Activated T-helper 2 cell treated with anti-CD3 and anti-CD28 coated beads, Interferon-gamma antibody, Interleukin-2, Interleukin-4, amounts not matched to agents 10 μg/mL and 5 μg/mL and 100 μg/mL, durations not matched to agents 14 hours and 24 hours and 36 hours (primary cell): ENCODE measurements at regions not wholly inside any gene's neighbourhood (a gene's known extent, or its start where the extent isn't known, plus 50 kb on each side); places are given as distances from the start of the nearest gene placed in this dataset.

ENCODE experiments used
- DNase-seq: peaks from one replicate; pipeline ENCODE4 v3.0.0; 2021; ENCODE audit warnings: low spot score
- H3K27ac Mint-ChIP-seq: one replicate; pipeline ENCODE4 v1.8.0; 2021; ENCODE audit warnings: mixed read lengths
- H3K27me3 Mint-ChIP-seq: one replicate; pipeline ENCODE4 v1.8.0; 2021; ENCODE audit warnings: low read depth, mixed read lengths
- H3K36me3 Mint-ChIP-seq: one replicate; pipeline ENCODE4 v1.8.0; 2021; ENCODE audit warnings: low read depth, mixed read lengths
- H3K4me1 Mint-ChIP-seq: one replicate; pipeline ENCODE4 v1.8.0; 2021; ENCODE audit warnings: low read depth, mixed read lengths
- H3K4me3 Mint-ChIP-seq: one replicate; pipeline ENCODE4 v1.8.0; 2021; ENCODE audit warnings: low read depth, mild to moderate bottlenecking, moderate library complexity, mixed read lengths
- H3K9me3 Mint-ChIP-seq: one replicate; pipeline ENCODE4 v1.8.0; 2021; ENCODE audit warnings: mixed read lengths
- intact Hi-C: fragments of 100-400 bp; cut with micrococcal nuclease; formaldehyde crosslinking; loops from one replicate; pipeline ENCODE4 v1.15.1; 2023

- H3K36me3 Mint-ChIP-seq = no peaks in the 10 kb centered on the region
- H3K27ac Mint-ChIP-seq = no peak overlapping the region
- no peaks in the 10 kb centered on the region for H3K4me1 Mint-ChIP-seq
- no peaks in the 10 kb centered on the region for H3K9me3 Mint-ChIP-seq
- DNase-seq = no peak
- no peak overlapping the region for H3K4me3 Mint-ChIP-seq
- intact Hi-C loops = no loop called here
- H3K27me3 Mint-ChIP-seq = no peaks in the 10 kb centered on the region
These were observed 188.1 kb upstream of the LINC00305 start for GRCh38 chr18:64337018-64337417.

- peaks cover 9% of the 10 kb centered on the region for H3K9me3 Mint-ChIP-seq
- intact Hi-C loops = no loop called here
- H3K4me3 Mint-ChIP-seq = no peak overlapping the region
- no peak overlapping the region for H3K27ac Mint-ChIP-seq
- no peaks in the 10 kb centered on the region for H3K27me3 Mint-ChIP-seq
- no peaks in the 10 kb centered on the region for H3K4me1 Mint-ChIP-seq
- DNase-seq = no peak
- no peaks in the 10 kb centered on the region for H3K36me3 Mint-ChIP-seq
These were observed 185.9 kb upstream of the LINC00305 start for GRCh38 chr18:64334748-64335147.

DNA sequence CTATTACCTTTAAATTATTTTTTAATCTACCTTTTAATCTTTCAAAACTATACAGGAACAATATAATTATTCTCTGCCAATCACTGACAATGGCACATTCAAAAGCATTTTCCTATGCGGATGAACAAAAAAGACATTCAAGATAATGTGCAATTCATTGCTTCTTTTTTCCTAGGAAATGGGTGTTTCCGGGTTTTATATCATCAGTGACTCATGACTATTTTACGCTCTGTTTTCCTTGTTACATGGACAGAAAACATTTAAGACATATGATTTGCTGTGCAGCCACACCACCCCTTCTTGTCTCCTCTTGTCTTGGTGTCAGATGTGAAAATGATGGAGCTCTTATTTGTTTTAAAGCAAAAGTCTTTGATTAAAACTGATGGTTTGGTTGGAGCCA is 184.7 kb upstream of the LINC00305 start:
- peaks cover 11% of the 10 kb centered on the region for H3K9me3 Mint-ChIP-seq
- intact Hi-C loops = no loop called here
- no peaks in the 10 kb centered on the region for H3K4me1 Mint-ChIP-seq
- H3K27me3 Mint-ChIP-seq = no peaks in the 10 kb centered on the region
- DNase-seq = no peak
- H3K27ac Mint-ChIP-seq = no peak overlapping the region
- no peak overlapping the region for H3K4me3 Mint-ChIP-seq
- no peaks in the 10 kb centered on the region for H3K36me3 Mint-ChIP-seq

DNA sequence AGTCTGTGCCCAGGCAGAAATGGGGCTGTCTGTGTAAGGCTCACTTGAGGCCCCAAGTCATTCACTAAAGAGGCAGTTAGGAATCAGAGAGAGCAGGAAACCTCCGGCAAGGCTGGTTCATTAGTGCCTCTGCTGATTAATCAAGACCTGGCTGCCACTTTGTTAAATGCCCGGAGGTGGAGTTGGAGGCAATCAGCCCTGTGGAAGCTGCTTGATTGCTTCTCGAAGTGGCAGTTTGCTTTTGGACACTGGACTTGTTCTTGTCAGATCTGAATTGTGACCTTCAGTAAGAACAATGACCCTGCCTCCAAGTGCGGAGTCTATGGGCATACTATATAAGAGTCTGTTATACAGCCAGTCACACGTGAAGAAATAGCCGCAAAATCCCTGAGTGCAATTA is 183.9 kb upstream of the LINC00305 start:
- intact Hi-C loops = no loop called here
- Mint-ChIP-seq H3K4me3 (no peak overlapping the region), H3K27me3 (no peaks in the 10 kb centered on the region), H3K36me3 (no peaks in the 10 kb centered on the region), H3K9me3 (peaks cover 11% of the 10 kb centered on the region), H3K27ac (no peak overlapping the region), H3K4me1 (no peaks in the 10 kb centered on the region)
- no peak for DNase-seq

DNA sequence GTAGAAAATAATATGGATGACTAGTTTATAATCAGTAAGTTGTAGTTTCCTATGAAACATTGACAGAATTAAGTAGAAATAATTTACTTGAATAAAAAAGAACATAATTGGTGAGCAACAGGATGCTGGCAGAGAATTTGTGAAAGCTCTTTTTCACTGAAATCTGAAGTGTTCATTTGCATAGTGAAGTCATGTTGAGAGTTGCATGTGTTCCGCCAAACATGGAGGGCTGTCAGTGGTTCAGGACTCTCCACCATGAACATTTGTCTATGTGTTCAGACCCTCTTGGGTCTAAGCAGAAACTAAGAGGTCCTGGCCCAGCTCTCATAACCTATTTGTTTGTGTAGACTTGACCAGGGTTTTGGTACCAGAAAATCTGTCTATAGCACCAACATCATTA is 182.5 kb upstream of the LINC00305 start:
- intact Hi-C loops = no loop called here
- Mint-ChIP-seq H3K27me3 (no peaks in the 10 kb centered on the region), H3K27ac (no peak overlapping the region), H3K4me1 (no peaks in the 10 kb centered on the region), H3K36me3 (no peaks in the 10 kb centered on the region), H3K9me3 (peaks cover 11% of the 10 kb centered on the region), H3K4me3 (no peak overlapping the region)
- no peak for DNase-seq

- no peaks in the 10 kb centered on the region for H3K4me1 Mint-ChIP-seq
- no peak for DNase-seq
- intact Hi-C loops = no loop called here
- H3K9me3 Mint-ChIP-seq = peaks cover 11% of the 10 kb centered on the region
- no peak overlapping the region for H3K27ac Mint-ChIP-seq
- H3K4me3 Mint-ChIP-seq = no peak overlapping the region
- no peaks in the 10 kb centered on the region for H3K27me3 Mint-ChIP-seq
- no peaks in the 10 kb centered on the region for H3K36me3 Mint-ChIP-seq
These were observed 182.0 kb upstream of the LINC00305 start for GRCh38 chr18:64330931-64331330.

GRCh38 chr18:64330161-64330560 is 181.3 kb upstream of the LINC00305 start:
- Mint-ChIP-seq H3K4me3 (no peak overlapping the region), H3K36me3 (no peaks in the 10 kb centered on the region), H3K27ac (no peak overlapping the region)

GRCh38 chr18:64322189-64322588 is 173.3 kb upstream of the LINC00305 start:
- peaks cover 15% of the 10 kb centered on the region for H3K9me3 Mint-ChIP-seq
- no peak overlapping the region for H3K27ac Mint-ChIP-seq
- H3K4me1 Mint-ChIP-seq = no peaks in the 10 kb centered on the region
- H3K36me3 Mint-ChIP-seq = no peaks in the 10 kb centered on the region
- no peaks in the 10 kb centered on the region for H3K27me3 Mint-ChIP-seq
- no peak for DNase-seq
- intact Hi-C loops = no loop called here
- no peak overlapping the region for H3K4me3 Mint-ChIP-seq

More at GRCh38 chr18:64330161-64330560, 181.3 kb upstream of the LINC00305 start:
- Mint-ChIP-seq H3K27me3 (no peaks in the 10 kb centered on the region), H3K9me3 (peaks cover 11% of the 10 kb centered on the region), H3K4me1 (no peaks in the 10 kb centered on the region)
- intact Hi-C loops = no loop called here
- no peak for DNase-seq

- Mint-ChIP-seq H3K27ac (no peak overlapping the region), H3K4me1 (no peaks in the 10 kb centered on the region), H3K36me3 (no peaks in the 10 kb centered on the region), H3K27me3 (no peaks in the 10 kb centered on the region), H3K4me3 (no peak overlapping the region), H3K9me3 (peaks cover 15% of the 10 kb centered on the region)
- DNase-seq = no peak
- intact Hi-C loops = no loop called here
These were observed 169.7 kb upstream of the LINC00305 start for GRCh38 chr18:64318547-64318946.

- no peaks in the 10 kb centered on the region for H3K27me3 Mint-ChIP-seq
- no peaks in the 10 kb centered on the region for H3K9me3 Mint-ChIP-seq
These were observed 163.0 kb upstream of the LINC00305 start for GRCh38 chr18:64311859-64312258.

DNA sequence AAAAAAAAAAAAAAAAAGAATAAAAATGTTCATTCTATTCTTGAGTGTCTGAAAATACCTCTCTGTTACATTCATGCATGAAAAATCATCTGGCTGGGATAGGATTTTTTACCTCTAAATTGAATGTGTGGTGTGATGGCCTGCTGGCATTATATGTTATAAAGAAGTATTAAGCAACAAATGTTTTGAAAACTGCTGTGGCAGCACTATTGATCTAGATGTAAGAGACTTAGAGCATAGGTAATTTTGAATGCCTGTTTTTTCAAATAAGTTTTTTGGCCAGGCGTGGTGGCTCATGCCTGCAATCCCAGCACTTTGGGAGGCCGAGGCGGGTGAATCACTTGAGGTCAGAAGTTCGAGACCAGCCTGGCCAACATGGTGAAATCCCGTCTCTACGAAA is 147.0 kb upstream of the LINC00305 start:
- peaks cover 3% of the 10 kb centered on the region for H3K9me3 Mint-ChIP-seq
- DNase-seq = no peak
- intact Hi-C loops = no loop called here
- H3K36me3 Mint-ChIP-seq = no peaks in the 10 kb centered on the region
- H3K4me3 Mint-ChIP-seq = no peak overlapping the region
- H3K4me1 Mint-ChIP-seq = no peaks in the 10 kb centered on the region
- H3K27me3 Mint-ChIP-seq = no peaks in the 10 kb centered on the region
- H3K27ac Mint-ChIP-seq = no peak overlapping the region

More at GRCh38 chr18:64311859-64312258, 163.0 kb upstream of the LINC00305 start:
- intact Hi-C loops = no loop called here
- no peak for DNase-seq
- no peak overlapping the region for H3K4me3 Mint-ChIP-seq
- H3K36me3 Mint-ChIP-seq = no peaks in the 10 kb centered on the region
- H3K4me1 Mint-ChIP-seq = no peaks in the 10 kb centered on the region
- H3K27ac Mint-ChIP-seq = no peak overlapping the region

DNA sequence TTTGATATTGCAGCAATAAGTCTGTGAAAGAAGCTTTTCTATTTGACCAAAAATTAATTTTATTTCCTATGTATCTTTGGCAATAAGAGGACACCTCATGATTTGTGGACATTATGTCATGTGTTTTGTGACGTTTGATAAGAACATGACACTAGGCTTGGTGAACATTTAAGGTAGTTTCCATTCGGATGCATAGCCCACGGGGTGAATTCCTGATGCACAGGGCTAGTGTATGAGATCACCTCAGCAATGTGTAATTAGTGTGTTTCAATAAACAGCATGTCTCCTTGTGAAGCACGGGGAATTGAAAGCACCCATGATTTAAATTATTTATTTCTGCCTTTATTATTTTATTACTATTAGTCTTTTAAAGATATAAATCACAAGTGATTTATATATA is 146.1 kb upstream of the LINC00305 start:
- no peak overlapping the region for H3K27ac Mint-ChIP-seq
- no peaks in the 10 kb centered on the region for H3K27me3 Mint-ChIP-seq
- no peak for DNase-seq
- H3K4me3 Mint-ChIP-seq = no peak overlapping the region
- intact Hi-C loops = no loop called here
- H3K36me3 Mint-ChIP-seq = no peaks in the 10 kb centered on the region
- no peaks in the 10 kb centered on the region for H3K4me1 Mint-ChIP-seq
- peaks cover 3% of the 10 kb centered on the region for H3K9me3 Mint-ChIP-seq

DNA sequence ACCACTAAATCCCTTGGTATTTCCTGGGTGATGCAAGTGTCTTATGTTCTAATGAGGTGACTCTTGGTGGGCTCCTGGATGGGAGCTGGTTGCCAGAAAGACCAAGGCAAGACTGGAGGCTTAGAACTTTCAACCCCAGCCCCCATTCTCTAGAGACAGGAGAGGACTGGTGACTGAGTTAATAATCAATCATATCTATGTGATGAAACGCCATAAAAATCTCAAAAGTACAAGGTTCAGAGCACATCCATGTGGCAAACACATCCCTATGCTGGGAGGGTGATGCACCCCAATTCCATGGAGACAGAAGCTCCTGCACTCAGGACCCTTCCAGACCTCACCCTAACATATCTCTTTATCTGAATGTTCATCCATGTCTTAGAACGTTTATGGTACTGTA is 139.5 kb upstream of the LINC00305 start:
- no peaks in the 10 kb centered on the region for H3K36me3 Mint-ChIP-seq
- no peaks in the 10 kb centered on the region for H3K27me3 Mint-ChIP-seq
- DNase-seq = no peak
- no peaks in the 10 kb centered on the region for H3K4me1 Mint-ChIP-seq
- no peak overlapping the region for H3K27ac Mint-ChIP-seq
- H3K9me3 Mint-ChIP-seq = no peaks in the 10 kb centered on the region
- intact Hi-C loops = no loop called here
- no peak overlapping the region for H3K4me3 Mint-ChIP-seq

DNA sequence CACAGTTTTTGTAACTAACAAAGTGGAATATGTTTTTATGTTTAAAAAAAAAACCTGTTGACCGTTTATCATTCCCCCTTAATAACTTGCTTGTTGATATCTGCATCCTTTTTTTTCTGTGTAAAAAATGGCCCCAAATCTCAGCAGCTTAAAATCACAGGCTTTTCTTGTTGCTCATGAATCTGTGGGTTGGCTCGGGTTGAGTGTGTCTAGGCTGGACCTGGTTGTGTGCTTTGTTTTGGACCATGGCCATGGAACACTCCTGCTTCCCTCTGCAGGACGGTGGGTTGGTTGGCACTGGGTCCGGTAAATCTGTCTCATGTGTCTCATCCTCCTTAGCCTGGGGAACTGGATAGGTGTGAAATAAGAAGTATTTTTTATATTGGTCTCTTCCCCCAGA is 139.0 kb upstream of the LINC00305 start:
- no peaks in the 10 kb centered on the region for H3K9me3 Mint-ChIP-seq
- no peaks in the 10 kb centered on the region for H3K4me1 Mint-ChIP-seq
- H3K27me3 Mint-ChIP-seq = no peaks in the 10 kb centered on the region
- H3K36me3 Mint-ChIP-seq = no peaks in the 10 kb centered on the region
- intact Hi-C loops = no loop called here
- no peak for DNase-seq
- H3K27ac Mint-ChIP-seq = no peak overlapping the region
- no peak overlapping the region for H3K4me3 Mint-ChIP-seq
